ENCODE measurements at regions not wholly inside any gene's neighbourhood (a gene's known extent, or its start where the extent isn't known, plus 50 kb on each side); places are given as distances from the start of the nearest gene placed in this dataset.

DNA sequence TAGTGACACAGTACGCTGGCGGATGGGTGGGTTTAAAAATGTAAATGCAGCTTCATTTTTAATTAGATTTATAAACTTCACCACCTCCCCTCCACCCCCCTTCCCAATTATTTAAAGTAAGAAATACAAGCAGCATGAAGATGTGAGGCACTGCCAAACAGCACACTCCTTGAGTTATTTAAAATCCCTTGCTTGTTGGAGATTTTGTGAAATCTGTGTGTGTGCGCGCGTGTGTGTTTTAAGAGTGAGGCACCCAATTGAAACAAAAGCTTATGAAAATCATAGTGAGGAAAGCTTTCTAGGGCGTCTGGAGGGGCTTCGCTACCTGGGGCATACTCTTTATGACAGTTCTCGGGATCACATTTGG, 219.6 kb upstream of the IRX3 start:
- peaks cover 7% of the 10 kb centered on the region for H3K27me3 Mint-ChIP-seq (ENCODE audit: insufficient read depth, unreplicated experiment)
- TF ChIP-seq, protein P1, sequence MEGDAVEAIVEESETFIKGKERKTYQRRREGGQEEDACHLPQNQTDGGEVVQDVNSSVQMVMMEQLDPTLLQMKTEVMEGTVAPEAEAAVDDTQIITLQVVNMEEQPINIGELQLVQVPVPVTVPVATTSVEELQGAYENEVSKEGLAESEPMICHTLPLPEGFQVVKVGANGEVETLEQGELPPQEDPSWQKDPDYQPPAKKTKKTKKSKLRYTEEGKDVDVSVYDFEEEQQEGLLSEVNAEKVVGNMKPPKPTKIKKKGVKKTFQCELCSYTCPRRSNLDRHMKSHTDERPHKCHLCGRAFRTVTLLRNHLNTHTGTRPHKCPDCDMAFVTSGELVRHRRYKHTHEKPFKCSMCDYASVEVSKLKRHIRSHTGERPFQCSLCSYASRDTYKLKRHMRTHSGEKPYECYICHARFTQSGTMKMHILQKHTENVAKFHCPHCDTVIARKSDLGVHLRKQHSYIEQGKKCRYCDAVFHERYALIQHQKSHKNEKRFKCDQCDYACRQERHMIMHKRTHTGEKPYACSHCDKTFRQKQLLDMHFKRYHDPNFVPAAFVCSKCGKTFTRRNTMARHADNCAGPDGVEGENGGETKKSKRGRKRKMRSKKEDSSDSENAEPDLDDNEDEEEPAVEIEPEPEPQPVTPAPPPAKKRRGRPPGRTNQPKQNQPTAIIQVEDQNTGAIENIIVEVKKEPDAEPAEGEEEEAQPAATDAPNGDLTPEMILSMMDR (IDR thresholded peaks at IDR 0.05; ENCODE audit: unreplicated experiment), result no peak
- no peak overlapping the region for H3K27ac Mint-ChIP-seq (ENCODE audit: low read depth, unreplicated experiment)
- H3K36me3 Mint-ChIP-seq (ENCODE audit: insufficient read depth, unreplicated experiment), result no peaks in the 10 kb centered on the region
- intact Hi-C loops (cut with micrococcal nuclease), result no loop called here
- H3K4me3 Mint-ChIP-seq (ENCODE audit: unreplicated experiment), result no peak overlapping the region
- BruUV-seq (replicated peaks), result no TSS peak
- ChIA-PET CTCF (interaction anchor here (0.6 kb wide), 1 partner anchor 26 kb away, joined by 4 read pairs; no protein-coding TSS in a partner anchor), POLR2A (interaction anchor here (0.6 to 1.2 kb wide), 3 partner anchors 10 to 215 kb away, joined by 3 read pairs; no protein-coding TSS in a partner anchor)
- H3K9me3 Mint-ChIP-seq (ENCODE audit: unreplicated experiment), result no peaks in the 10 kb centered on the region
- DNase-seq (ENCODE audit: unreplicated experiment), result no peak
- peaks cover 5% of the 10 kb centered on the region for H3K4me1 Mint-ChIP-seq (ENCODE audit: insufficient read depth, unreplicated experiment)

DNA sequence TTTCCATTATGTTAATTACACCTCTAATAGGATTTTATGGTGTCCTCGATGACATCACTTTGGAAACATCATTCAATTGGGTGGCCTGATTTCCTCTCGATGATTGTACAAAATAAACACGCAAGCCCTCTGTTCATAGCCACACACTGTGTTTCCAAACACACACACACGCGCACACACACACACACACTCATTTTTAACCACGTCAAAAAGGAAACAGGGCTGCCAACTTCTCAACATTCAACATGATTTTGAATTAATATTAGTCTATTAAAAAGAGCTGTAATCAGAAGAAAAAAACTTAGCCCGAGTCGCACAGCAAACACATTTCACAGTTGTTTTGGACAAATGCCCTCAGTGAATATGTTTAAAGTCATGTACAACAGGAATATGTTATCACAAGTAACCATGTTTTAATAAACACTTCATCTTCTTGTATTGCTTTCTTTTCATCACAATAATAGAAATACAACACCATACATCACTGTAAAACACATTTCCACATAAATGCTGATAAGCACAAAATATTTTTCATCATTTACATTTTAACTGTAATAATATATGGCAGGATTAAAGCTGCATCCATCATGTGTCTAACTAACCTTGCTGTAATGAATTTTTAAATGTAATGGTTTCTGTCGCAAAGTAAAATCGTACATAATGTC, 219.1 kb upstream of the IRX3 start:
- TF ChIP-seq, protein P1 (IDR thresholded peaks at IDR 0.05; ENCODE audit: unreplicated experiment), result no peak
- peaks cover 7% of the 10 kb centered on the region for H3K27me3 Mint-ChIP-seq (ENCODE audit: insufficient read depth, unreplicated experiment)
- H3K27ac Mint-ChIP-seq (ENCODE audit: low read depth, unreplicated experiment), result no peak overlapping the region
- POLR2A ChIA-PET, result interaction anchor here (0.6 to 1.2 kb wide), 2 partner anchors 10 to 214 kb away, joined by 3 read pairs; no protein-coding TSS in a partner anchor
- CTCF ChIA-PET, result interaction anchor here (0.6 kb wide), 1 partner anchor 25 kb away, joined by 4 read pairs; no protein-coding TSS in a partner anchor
- no TSS peak for BruUV-seq (replicated peaks)
- DNase-seq (ENCODE audit: unreplicated experiment), result no peak
- no peaks in the 10 kb centered on the region for H3K9me3 Mint-ChIP-seq (ENCODE audit: unreplicated experiment)
- H3K36me3 Mint-ChIP-seq (ENCODE audit: insufficient read depth, unreplicated experiment), result no peaks in the 10 kb centered on the region
- H3K4me3 Mint-ChIP-seq (ENCODE audit: unreplicated experiment), result no peak overlapping the region
- intact Hi-C loops (cut with micrococcal nuclease), result no loop called here
- H3K4me1 Mint-ChIP-seq (ENCODE audit: insufficient read depth, unreplicated experiment), result peaks cover under 1% of the 10 kb centered on the region

DNA sequence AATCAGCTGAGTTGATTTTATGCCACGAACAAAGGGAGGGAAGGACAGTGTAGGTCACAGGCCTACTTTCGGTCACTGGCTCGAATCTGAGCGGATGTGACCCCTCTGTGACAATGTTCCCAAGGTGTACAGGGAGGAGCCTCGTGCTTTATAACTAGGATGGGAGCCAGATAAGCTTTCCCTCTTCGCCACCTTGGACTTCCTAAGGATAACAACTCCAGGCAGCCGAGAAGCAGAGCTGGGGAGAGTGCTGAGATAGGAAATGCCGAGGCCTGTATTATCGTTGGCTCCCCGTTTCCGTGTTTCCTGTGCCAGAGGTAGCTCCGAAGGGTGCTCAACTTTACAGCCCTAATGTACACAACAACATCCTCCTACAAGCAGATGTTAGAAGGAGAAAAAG, 217.8 kb upstream of the IRX3 start:
- intact Hi-C loops (cut with micrococcal nuclease), result no loop called here
- no peaks in the 10 kb centered on the region for H3K4me1 Mint-ChIP-seq (ENCODE audit: insufficient read depth, unreplicated experiment)
- H3K27ac Mint-ChIP-seq (ENCODE audit: low read depth, unreplicated experiment), result no peak overlapping the region
- H3K27me3 Mint-ChIP-seq (ENCODE audit: insufficient read depth, unreplicated experiment), result peaks cover 2% of the 10 kb centered on the region
- H3K4me3 Mint-ChIP-seq (ENCODE audit: unreplicated experiment), result no peak overlapping the region
- H3K9me3 Mint-ChIP-seq (ENCODE audit: unreplicated experiment), result no peaks in the 10 kb centered on the region
- CTCF ChIA-PET, result interaction anchor here (0.7 kb wide), 1 partner anchor 13 kb away, joined by 3 read pairs; no protein-coding TSS in a partner anchor
- POLR2A ChIA-PET, result no interaction called here
- no TSS peak for BruUV-seq (replicated peaks)
- no peak for DNase-seq (ENCODE audit: unreplicated experiment)
- H3K36me3 Mint-ChIP-seq (ENCODE audit: insufficient read depth, unreplicated experiment), result no peaks in the 10 kb centered on the region
- TF ChIP-seq, protein P1 (IDR thresholded peaks at IDR 0.05; ENCODE audit: unreplicated experiment), result no peak

DNA sequence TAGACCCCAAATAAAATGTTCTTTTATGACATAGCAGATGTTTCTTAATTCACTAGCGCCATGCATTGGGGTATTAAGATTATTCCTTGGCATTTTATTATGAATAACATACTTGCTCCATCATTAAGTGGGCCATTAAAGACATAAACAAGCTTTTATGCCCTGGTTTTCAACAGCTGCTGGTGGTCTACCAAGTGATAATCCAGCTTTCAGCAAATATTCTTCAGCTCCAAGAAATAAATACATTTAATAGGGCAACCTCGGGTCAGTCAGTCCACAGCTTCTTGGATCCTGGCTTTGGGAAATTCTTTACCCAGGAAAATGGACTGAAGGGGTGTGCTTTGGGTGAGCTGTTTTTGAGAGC, 217.3 kb upstream of the IRX3 start:
- CTCF ChIA-PET, result interaction anchor here (0.6 to 0.7 kb wide), 2 partner anchors 14 to 340 kb away, joined by 3 to 4 read pairs; no protein-coding TSS in a partner anchor
- no peaks in the 10 kb centered on the region for H3K36me3 Mint-ChIP-seq (ENCODE audit: insufficient read depth, unreplicated experiment)
- no peak overlapping the region for H3K4me3 Mint-ChIP-seq (ENCODE audit: unreplicated experiment)
- POLR2A ChIA-PET, result no interaction called here
- H3K9me3 Mint-ChIP-seq (ENCODE audit: unreplicated experiment), result no peaks in the 10 kb centered on the region
- H3K27ac Mint-ChIP-seq (ENCODE audit: low read depth, unreplicated experiment), result no peak overlapping the region
- no TSS peak for BruUV-seq (replicated peaks)
- no peaks in the 10 kb centered on the region for H3K4me1 Mint-ChIP-seq (ENCODE audit: insufficient read depth, unreplicated experiment)
- intact Hi-C loops (cut with micrococcal nuclease), result no loop called here
- TF ChIP-seq, protein P1 (IDR thresholded peaks at IDR 0.05; ENCODE audit: unreplicated experiment), result no peak
- no peak for DNase-seq (ENCODE audit: unreplicated experiment)
- no peaks in the 10 kb centered on the region for H3K27me3 Mint-ChIP-seq (ENCODE audit: insufficient read depth, unreplicated experiment)
